ENCODE measurements at regions not wholly inside any gene's neighbourhood (a gene's known extent, or its start where the extent isn't known, plus 50 kb on each side); places are given as distances from the start of the nearest gene placed in this dataset.

GRCh38 chr2:38152913-38153312 lies 77.0 kb upstream of the CYP1B1 start:
- TF ChIP-seq CTCF (IDR thresholded peaks at IDR 0.05), result no peak
- TF ChIP-seq POLR2A (IDR thresholded peaks at IDR 0.05), result no peak

Data from thyroid gland (tissue), 4 donors.